ENCODE measurements at regions not wholly inside any gene's neighbourhood (a gene's known extent, or its start where the extent isn't known, plus 50 kb on each side); places are given as distances from the start of the nearest gene placed in this dataset.
"Not testable (repeated sequence)": the region's sequence is repeated elsewhere in the genome, so short reads cannot be mapped to it uniquely, and the experiment has no call there.

DNA sequence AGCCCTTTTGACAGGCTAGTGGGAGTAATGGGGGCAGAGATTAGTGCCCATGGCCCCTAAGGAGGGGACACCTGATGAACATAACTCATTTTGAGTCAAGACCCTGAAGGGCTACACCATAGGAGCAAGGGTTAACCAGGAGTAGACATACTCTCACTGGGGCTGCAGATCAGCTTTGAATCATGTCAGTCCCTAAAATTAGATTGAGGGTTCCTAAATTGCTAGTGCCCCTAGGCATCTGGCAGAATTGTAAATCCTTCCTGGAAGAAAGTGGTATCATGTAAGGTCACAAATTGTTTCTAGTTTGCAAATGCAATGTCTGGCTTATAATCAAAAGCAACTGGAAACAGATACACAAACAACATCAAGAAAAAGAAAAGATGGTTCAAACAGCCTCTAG is 52.1 kb upstream of the LRRC37A2 start:
- H3K27ac ChIP-seq (ENCODE audit: low read depth, low read length, poor library complexity, severe bottlenecking); H3K4me2 ChIP-seq (ENCODE audit: low read length); CTCF ChIA-PET (ENCODE audit: unreplicated experiment); intact Hi-C loops (cut with micrococcal nuclease; ENCODE audit: unreplicated experiment); H3K9me2 ChIP-seq (ENCODE audit: insufficient read depth, low read length); H3K4me1 ChIP-seq (ENCODE audit: insufficient read depth, low read length, poor library complexity, severe bottlenecking); H3K36me3 ChIP-seq (ENCODE audit: insufficient read depth, low read length); H3K4me3 ChIP-seq (ENCODE audit: low read depth, low read length, poor library complexity, severe bottlenecking); BruUV-seq (replicated peaks); H4K20me1 ChIP-seq (ENCODE audit: insufficient read depth, low read length); H3K9me3 ChIP-seq (ENCODE audit: low read length); POLR2A ChIA-PET; H2AFZ ChIP-seq (ENCODE audit: low read length); H3K79me2 ChIP-seq (ENCODE audit: insufficient read depth, low read depth, low read length); DNase-seq (ENCODE audit: low spot score): not testable (repeated sequence)

DNA sequence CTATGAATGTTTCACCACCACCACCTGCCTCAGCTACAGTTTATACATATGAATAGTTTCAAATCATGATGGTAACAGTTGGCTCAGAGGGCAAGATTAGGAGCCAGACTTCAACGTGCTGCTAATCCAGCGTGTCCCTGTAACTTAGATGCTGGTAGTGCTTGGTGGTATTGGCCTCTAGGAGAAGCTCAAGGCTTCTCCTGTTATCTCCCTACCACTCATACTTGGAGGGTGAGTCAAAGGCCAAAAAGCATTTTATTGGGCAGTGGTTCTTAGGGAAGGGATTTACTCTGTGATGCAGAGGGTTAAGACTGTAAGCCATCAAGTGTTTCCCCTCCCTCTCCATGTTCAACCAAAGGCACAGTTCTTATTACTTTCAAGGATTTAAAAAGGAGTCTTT is 57.2 kb upstream of the LRRC37A2 start:
- H3K36me3 ChIP-seq (ENCODE audit: insufficient read depth, low read length); DNase-seq (ENCODE audit: low spot score); CTCF ChIA-PET (ENCODE audit: unreplicated experiment); H3K79me2 ChIP-seq (ENCODE audit: insufficient read depth, low read depth, low read length); BruUV-seq (replicated peaks); H2AFZ ChIP-seq (ENCODE audit: low read length); H3K9me2 ChIP-seq (ENCODE audit: insufficient read depth, low read length); H3K4me2 ChIP-seq (ENCODE audit: low read length); H3K4me1 ChIP-seq (ENCODE audit: insufficient read depth, low read length, poor library complexity, severe bottlenecking); H3K4me3 ChIP-seq (ENCODE audit: low read depth, low read length, poor library complexity, severe bottlenecking); intact Hi-C loops (cut with micrococcal nuclease; ENCODE audit: unreplicated experiment); H3K9me3 ChIP-seq (ENCODE audit: low read length); POLR2A ChIA-PET; H4K20me1 ChIP-seq (ENCODE audit: insufficient read depth, low read length); H3K27ac ChIP-seq (ENCODE audit: low read depth, low read length, poor library complexity, severe bottlenecking): not testable (repeated sequence)

DNA sequence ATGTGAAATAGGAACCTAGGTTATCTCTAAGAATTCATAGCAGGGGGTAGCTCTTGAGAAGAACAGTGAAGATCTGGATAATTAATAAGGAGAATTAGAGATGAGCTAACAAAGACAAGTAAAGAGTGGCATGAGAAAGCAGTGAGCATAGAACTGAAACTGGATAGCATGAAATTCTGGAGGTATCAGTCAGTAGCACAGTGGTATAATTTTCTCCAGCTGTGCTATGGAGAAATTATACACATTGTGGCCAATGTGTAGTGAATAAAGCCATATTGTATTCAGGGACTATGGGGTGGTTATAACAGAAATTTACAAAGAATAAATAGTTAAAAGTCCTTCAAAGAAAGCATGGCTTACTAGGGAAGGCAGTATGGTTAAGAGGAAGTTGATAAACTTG is 57.7 kb upstream of the LRRC37A2 start:
- H3K27ac ChIP-seq (ENCODE audit: low read depth, low read length, poor library complexity, severe bottlenecking); H3K4me3 ChIP-seq (ENCODE audit: low read depth, low read length, poor library complexity, severe bottlenecking); H3K79me2 ChIP-seq (ENCODE audit: insufficient read depth, low read depth, low read length); H3K36me3 ChIP-seq (ENCODE audit: insufficient read depth, low read length); H3K4me2 ChIP-seq (ENCODE audit: low read length); H3K9me3 ChIP-seq (ENCODE audit: low read length); POLR2A ChIA-PET; H3K9me2 ChIP-seq (ENCODE audit: insufficient read depth, low read length); H3K4me1 ChIP-seq (ENCODE audit: insufficient read depth, low read length, poor library complexity, severe bottlenecking); BruUV-seq (replicated peaks); H2AFZ ChIP-seq (ENCODE audit: low read length); intact Hi-C loops (cut with micrococcal nuclease; ENCODE audit: unreplicated experiment); H4K20me1 ChIP-seq (ENCODE audit: insufficient read depth, low read length); CTCF ChIA-PET (ENCODE audit: unreplicated experiment); DNase-seq (ENCODE audit: low spot score): not testable (repeated sequence)

DNA sequence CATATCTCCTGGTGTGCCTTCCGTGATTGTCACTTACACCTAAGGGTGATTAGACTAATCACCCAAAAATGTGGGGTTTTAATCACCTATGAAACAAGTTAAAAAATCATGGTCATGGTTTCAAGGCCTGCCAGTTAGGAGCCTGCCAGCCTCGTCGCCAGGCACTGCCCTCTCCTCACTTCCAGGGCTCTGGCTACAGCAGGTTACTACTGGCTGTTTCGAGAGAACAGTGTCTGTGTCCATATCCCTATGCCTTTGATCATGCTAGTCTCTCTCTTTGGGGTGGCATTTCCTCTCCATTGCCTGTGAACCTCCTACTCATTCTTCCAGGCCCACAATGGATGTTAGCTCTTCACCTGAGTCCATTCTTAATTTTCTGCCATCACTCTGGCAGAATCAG is 59.2 kb upstream of the LRRC37A2 start:
- intact Hi-C loops (cut with micrococcal nuclease; ENCODE audit: unreplicated experiment); H4K20me1 ChIP-seq (ENCODE audit: insufficient read depth, low read length); H3K4me2 ChIP-seq (ENCODE audit: low read length); CTCF ChIA-PET (ENCODE audit: unreplicated experiment); H2AFZ ChIP-seq (ENCODE audit: low read length); H3K27ac ChIP-seq (ENCODE audit: low read depth, low read length, poor library complexity, severe bottlenecking); H3K4me1 ChIP-seq (ENCODE audit: insufficient read depth, low read length, poor library complexity, severe bottlenecking); H3K36me3 ChIP-seq (ENCODE audit: insufficient read depth, low read length); H3K79me2 ChIP-seq (ENCODE audit: insufficient read depth, low read depth, low read length); BruUV-seq (replicated peaks); POLR2A ChIA-PET; H3K9me2 ChIP-seq (ENCODE audit: insufficient read depth, low read length); DNase-seq (ENCODE audit: low spot score); H3K4me3 ChIP-seq (ENCODE audit: low read depth, low read length, poor library complexity, severe bottlenecking); H3K9me3 ChIP-seq (ENCODE audit: low read length): not testable (repeated sequence)

DNA sequence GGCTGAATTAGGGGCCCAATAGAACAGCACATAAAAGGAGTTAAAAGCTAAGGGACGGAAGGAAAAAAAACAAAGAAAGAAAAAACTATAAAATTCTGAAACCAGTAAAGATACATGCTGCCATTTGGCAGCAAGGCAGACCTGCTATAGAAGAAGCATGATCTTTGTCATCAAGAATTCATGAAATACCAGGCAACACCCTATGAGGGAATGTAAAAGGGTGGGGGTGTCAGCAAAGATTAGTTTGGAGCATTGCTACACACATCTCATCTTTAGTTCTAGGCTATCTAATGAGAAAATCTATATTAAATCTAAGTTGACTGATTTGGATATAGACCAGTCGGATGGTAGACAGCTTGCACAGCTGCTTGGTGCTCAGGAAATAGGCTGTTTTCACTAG is 66.4 kb upstream of the LRRC37A2 start:
- intact Hi-C loops (cut with micrococcal nuclease; ENCODE audit: unreplicated experiment); H3K4me3 ChIP-seq (ENCODE audit: low read depth, low read length, poor library complexity, severe bottlenecking); POLR2A ChIA-PET; H3K4me2 ChIP-seq (ENCODE audit: low read length); BruUV-seq (replicated peaks); H3K9me3 ChIP-seq (ENCODE audit: low read length); H3K79me2 ChIP-seq (ENCODE audit: insufficient read depth, low read depth, low read length); H3K4me1 ChIP-seq (ENCODE audit: insufficient read depth, low read length, poor library complexity, severe bottlenecking); H3K9me2 ChIP-seq (ENCODE audit: insufficient read depth, low read length); DNase-seq (ENCODE audit: low spot score); H2AFZ ChIP-seq (ENCODE audit: low read length); H3K27ac ChIP-seq (ENCODE audit: low read depth, low read length, poor library complexity, severe bottlenecking); H3K36me3 ChIP-seq (ENCODE audit: insufficient read depth, low read length); H4K20me1 ChIP-seq (ENCODE audit: insufficient read depth, low read length); CTCF ChIA-PET (ENCODE audit: unreplicated experiment): not testable (repeated sequence)

DNA sequence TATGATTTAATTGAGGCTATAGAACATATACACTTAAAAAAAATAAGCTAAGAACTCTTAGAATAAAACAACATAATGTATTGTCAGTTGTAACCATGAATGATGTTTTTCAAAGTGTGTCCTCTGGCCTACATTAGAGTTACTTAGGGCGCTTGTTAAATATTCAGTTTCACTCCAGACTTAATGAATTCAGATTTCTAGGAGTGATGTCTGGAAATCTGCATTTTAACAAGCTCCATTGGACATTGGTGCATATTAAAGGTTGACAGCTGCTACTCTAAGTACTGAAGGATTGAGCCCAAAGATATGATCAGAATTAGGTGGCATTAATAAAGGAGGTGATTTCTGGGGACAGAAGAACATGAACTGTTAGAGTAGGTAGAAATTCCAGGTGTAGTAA is 66.9 kb upstream of the LRRC37A2 start:
- H3K36me3 ChIP-seq (ENCODE audit: insufficient read depth, low read length); BruUV-seq (replicated peaks); intact Hi-C loops (cut with micrococcal nuclease; ENCODE audit: unreplicated experiment); CTCF ChIA-PET (ENCODE audit: unreplicated experiment); DNase-seq (ENCODE audit: low spot score); H3K9me3 ChIP-seq (ENCODE audit: low read length); H3K79me2 ChIP-seq (ENCODE audit: insufficient read depth, low read depth, low read length); H3K4me1 ChIP-seq (ENCODE audit: insufficient read depth, low read length, poor library complexity, severe bottlenecking); POLR2A ChIA-PET; H2AFZ ChIP-seq (ENCODE audit: low read length); H3K4me3 ChIP-seq (ENCODE audit: low read depth, low read length, poor library complexity, severe bottlenecking); H3K9me2 ChIP-seq (ENCODE audit: insufficient read depth, low read length); H3K27ac ChIP-seq (ENCODE audit: low read depth, low read length, poor library complexity, severe bottlenecking); H3K4me2 ChIP-seq (ENCODE audit: low read length); H4K20me1 ChIP-seq (ENCODE audit: insufficient read depth, low read length): not testable (repeated sequence)

DNA sequence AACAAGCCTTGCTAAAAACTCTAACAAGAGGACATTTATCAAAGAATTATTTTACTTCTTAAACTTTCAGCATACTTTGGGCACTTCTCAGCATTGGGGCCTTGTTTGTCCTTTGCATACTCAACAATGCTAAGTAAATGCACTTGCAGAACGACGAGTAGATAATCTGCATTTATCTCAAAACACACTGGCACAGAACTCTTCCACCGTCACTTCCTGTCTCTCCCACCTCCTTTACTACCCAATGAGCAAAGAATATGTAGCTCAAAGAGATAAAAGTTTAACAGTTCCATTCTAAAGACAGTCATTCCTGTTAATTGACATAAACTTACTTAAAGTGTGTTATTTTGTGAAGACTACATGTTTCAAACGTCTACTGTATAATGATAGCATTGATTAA is 70.1 kb upstream of the LRRC37A2 start:
- H3K36me3 ChIP-seq (ENCODE audit: insufficient read depth, low read length); CTCF ChIA-PET (ENCODE audit: unreplicated experiment); H3K4me1 ChIP-seq (ENCODE audit: insufficient read depth, low read length, poor library complexity, severe bottlenecking); intact Hi-C loops (cut with micrococcal nuclease; ENCODE audit: unreplicated experiment); H3K79me2 ChIP-seq (ENCODE audit: insufficient read depth, low read depth, low read length); H3K27ac ChIP-seq (ENCODE audit: low read depth, low read length, poor library complexity, severe bottlenecking); H3K4me2 ChIP-seq (ENCODE audit: low read length); H4K20me1 ChIP-seq (ENCODE audit: insufficient read depth, low read length); DNase-seq (ENCODE audit: low spot score); BruUV-seq (replicated peaks); POLR2A ChIA-PET; H3K4me3 ChIP-seq (ENCODE audit: low read depth, low read length, poor library complexity, severe bottlenecking); H3K9me2 ChIP-seq (ENCODE audit: insufficient read depth, low read length); H2AFZ ChIP-seq (ENCODE audit: low read length); H3K9me3 ChIP-seq (ENCODE audit: low read length): not testable (repeated sequence)

All from OCI-LY7 (cell line).